CD1c-positive myeloid dendritic cell (primary cell): ENCODE measurements at regions not wholly inside any gene's neighbourhood (a gene's known extent, or its start where the extent isn't known, plus 50 kb on each side); places are given as distances from the start of the nearest gene placed in this dataset.

ENCODE experiments used
- DNase-seq: peaks from one replicate; pipeline ENCODE4 v3.0.0-alpha.2; 2016; ENCODE audit errors: extremely low spot score

DNA sequence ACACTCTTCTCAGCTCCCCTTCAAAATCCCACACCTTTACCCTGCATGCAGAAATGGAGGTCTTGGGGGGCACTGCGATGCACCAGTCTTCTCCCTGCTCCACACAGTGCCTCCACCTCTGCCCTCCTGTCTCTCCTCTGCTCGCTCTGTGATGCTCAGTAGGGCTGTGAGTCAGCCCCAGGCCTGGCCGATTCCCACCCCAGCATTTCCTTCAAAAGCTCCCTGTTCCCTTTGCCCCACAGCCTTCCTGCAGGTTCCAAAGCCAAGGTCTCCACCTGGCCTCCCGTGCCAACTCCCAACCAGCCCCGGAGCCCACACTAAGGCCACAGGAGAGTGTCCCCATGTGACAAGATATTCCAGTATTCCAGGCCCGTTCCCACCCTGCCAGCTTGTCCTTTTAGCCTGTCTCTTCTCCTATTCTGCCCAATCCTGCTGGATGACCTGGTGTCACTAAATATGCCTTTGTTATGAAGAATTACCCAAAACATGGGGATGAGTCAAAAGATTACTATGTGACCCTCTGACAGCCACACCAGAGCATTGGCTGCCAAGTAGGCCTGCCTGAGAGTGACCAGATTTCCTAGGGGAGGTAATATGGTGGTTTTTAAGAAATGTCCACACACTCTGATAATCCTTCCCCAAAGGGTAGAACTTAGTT is 118.9 kb upstream of the NXT1 start:
- no peak for DNase-seq

DNA sequence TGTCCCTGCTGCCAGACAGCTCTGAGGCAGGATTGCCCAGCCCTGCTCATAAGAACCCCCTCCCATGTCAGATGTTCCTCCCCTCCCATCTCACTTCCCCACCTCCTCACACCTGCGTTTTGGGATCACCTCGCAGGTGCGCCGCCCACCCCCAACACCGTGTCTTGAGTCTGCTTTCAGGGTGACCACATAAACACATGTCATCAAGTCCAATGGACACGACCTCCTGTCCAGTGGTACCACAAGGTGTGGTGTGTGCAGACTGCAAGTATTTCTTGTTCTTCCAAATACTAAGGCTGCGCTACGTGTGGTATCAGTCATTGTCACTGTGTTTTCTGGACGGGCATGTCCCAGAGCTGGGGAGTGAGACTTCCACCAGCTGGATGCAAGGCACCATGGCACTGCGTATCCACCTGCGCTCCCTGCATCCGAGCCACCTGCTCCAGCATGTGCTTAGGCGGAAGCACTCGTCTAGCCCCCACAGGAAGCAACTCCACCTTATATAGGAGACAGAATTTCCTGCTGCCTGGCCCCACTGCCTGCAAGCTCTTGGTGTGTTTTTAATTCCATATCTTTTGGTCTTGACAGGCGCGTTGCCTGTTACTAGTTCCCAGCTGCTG is 119.7 kb upstream of the NXT1 start:
- no peak for DNase-seq

DNA sequence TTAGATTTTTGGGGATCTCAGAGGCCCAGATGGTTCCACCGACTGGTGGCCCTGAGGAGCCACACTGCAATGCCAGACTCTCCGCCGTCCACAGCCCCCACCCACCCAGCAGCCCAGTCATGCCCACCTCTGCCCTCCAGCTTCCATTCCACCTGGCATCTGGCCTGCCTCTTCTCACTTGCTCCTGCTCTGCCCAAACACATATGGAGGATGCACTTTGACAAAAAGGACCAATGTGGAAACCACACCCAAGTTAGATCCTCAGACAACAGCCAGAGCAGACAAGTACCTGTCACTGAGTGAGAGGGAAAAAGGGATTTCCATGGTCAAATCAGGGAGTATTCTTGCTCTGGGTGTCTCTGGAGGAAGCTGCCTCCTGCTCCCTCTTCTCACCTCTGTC is 120.6 kb upstream of the NXT1 start:
- no peak for DNase-seq

DNA sequence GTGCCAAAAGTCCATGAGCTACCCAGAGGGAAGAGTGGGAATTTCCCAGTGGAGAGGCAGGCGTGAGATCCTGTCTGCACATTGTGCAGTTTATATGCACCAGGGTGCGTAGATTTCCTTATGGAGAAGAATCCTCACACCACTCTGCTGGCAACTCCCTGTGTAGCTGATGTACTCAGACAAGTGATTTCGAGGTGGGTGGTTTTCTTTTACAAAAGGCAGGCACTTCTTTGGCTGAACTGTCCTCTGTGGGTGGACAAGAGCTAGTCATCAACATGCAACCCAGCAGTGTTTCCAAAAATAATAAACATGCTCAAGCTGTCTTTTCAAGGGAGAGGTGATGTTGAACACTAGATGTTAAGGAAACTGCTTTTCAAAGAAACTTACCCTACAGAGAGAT is 121.7 kb upstream of the NXT1 start:
- peak; percentile 54 for DNase-seq

DNA sequence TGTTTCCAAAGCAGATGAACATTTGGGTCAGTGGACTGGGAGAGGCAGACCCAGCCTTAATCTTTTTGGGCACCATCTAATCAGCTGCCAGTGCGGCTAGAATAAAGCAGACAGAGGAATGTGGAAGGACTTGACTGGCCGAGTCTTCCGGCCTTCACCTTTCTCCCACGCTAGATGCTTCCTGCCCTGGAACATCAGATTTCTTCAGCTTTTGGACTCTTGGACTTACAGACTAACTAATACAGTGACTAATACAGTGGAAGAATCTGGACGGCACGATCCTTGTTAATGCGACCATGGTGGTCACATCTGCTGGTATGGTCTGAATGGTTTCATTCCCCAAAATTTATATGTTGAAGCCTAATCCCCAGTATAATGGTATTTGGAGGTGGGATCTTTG is 122.6 kb upstream of the NXT1 start:
- DNase-seq, result no peak

DNA sequence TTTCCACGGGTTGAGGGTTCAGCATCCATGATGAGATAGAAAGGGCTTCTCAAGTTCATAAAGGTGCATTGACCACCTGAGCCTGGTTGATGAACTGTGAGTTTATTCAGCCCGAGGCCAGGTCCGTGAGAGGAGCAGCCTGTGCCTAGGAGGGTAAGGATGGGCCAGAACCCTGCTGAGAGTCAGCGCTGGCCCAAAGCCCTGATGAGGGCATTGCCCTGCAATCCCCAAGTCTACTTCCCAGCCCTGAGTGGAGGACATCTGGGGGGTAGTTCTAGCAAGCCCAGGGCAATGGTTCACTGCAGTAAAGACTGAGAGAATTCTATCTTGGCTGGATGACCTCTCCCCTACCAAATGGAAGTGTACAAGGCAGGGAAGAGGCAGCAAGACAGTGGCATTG is 123.3 kb upstream of the NXT1 start:
- DNase-seq, result no peak

DNA sequence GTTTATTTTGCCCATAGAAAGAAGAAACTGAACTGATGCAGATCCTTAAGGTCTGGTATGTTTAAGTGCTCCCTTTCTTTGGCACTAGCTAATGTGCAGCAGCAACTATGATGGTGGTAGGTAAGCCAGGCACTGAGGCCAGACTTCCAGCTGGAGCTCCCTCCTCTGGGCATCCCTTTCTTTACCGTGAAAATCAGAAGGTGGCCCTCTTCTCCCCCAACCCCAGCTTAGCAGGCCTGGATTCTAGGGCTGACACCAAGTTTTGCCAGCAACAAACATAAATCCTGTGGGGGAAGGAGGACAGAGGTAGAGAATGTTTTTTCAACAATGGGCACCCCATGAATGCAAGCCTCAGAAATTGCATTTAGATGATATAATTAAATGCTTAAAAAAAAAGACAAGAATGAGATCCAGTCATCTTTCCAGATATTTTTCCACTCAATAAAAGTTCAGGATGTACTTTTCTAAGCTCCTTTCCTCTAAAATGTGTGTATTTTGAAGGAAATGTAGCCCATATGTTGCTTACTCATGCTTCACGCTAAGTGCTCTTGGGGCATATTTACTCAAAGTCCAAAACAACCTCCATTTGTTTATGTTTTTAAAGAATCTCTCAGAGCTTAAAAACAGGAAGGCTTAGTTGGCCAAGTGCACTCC is 123.9 kb upstream of the NXT1 start:
- DNase-seq, result no peak

DNA sequence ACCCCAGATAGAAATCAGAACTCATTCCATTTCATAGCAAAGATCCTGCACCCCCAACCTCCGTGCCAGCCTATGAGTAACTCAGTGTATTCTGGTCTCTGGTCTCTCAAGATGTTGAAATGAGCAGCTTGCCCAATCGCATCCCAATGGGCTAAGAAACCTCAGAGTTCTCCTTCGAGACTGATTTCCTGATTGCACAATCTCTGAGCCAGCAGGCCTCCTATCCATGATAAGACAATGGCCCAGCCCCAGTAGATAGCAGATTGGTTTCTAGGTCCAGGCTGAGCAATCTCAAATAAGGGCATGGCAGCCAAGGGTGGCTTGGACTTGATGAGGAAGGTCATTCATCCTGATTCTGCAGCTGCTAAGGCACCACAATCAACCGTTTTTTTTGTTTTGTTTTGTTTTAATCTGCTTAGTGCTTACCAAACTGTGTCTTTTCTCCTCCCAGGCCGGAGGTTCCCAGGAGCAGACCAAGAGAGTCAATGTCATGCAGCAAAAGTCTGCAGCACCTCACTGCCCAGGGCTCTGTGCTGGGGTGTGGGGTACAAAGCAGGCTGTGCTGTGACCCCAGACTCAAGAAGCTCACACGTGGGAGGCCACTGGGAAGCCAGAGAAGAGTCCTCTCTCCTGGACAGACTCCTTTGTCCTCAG is 125.1 kb upstream of the NXT1 start:
- DNase-seq, result peak; percentile 94

DNA sequence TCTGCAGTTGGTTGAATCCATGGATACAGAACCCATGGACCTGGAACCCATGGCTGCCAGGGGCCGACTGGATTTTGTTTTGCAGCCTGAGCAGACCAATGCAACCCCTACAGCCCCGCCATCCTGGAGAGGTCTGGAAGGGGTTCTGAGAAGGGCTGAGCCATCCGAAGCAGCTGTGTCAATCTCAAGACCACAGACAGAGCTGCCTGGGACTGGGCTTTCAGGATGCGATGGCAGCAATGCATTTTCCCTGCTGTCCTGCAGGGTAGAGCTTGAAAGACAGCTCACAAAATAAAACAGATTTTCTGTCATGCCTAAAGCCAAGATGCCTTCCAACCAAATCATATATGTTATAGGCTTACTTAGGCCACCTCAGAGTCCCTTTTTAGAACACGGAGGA is 125.8 kb upstream of the NXT1 start:
- DNase-seq, result no peak

DNA sequence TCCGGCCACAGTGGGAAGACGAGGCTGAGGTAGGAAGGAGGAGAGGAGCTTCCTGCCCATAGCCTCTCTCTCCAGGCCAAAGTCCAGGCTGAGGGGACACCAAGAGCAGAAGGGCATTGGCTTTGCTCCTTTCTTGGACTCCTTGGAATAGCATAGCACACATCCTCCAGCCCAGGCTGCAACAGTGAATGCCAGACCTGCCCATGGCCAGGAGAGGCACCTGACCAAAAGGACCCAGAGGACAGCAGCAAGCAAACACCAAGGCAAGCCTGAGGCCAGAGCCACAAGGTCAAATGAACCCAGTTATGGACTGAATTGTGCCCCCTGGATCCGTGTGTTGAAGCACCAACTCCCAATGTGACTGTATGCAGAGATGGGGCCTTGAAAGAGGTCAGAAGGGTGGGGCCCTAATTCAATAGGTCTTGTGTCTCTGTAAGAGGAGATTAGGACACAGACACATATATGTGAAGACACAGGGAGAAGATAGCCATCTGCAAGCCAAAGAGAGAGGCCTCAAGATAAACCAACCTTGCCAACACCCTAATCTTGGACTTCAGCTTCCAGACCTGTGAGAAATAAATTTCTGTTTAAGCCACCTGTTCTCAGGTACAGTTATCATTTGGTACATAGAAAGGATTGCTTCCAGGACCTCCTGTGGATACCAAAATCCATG is 126.5 kb upstream of the NXT1 start:
- DNase-seq, result no peak

DNA sequence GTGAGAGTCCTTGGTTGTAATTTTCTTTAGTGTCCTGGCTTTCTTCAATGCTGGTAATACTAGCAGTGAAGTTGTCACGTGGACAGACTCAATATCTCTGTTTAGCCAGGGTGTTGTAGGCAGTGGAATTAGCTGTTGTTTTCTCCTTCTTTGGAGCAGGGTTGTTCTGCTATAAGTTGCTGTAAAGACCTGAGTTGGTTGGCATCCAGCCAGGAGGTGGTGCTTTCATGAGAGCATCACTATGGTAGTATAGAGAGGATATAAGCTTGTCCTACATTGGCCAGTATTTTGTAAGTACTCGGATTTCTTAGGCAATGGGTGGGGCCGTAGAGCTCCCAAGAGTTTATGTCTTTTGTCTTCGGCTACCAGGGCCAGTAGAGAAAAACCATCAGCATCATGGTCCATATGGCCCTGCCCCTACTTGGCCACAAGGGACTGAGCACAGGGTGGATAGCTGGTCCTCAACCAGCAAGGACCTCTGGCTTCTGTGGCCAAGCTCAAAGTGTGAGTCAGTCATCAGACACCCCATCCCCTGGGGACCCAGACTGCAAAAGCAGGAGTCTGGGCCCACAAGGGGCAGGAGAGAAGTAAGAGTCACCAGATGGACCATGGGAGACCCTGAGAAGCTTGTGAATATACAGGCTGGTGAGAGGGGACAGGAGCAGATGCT is 127.9 kb upstream of the NXT1 start:
- DNase-seq, result no peak

DNA sequence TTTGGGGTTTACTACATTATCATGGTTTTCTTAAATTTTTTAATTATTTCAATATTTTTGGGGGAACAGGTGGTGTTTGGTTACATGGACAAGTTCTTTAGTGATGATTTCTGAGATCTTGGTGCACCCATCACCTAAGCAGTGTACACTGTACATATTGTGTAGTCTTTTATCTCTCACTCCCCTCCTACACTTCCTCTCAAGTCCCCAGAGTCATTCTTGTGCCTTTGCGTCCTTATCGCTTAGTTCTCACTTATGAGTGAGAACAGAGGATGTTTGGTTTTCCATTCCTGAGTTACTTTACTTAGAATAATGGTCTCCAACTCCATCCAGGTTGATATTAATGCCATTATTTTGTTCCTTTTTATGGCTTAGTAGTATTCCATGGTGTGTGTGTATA is 130.9 kb upstream of the CD93 start:
- DNase-seq, result no peak

DNA sequence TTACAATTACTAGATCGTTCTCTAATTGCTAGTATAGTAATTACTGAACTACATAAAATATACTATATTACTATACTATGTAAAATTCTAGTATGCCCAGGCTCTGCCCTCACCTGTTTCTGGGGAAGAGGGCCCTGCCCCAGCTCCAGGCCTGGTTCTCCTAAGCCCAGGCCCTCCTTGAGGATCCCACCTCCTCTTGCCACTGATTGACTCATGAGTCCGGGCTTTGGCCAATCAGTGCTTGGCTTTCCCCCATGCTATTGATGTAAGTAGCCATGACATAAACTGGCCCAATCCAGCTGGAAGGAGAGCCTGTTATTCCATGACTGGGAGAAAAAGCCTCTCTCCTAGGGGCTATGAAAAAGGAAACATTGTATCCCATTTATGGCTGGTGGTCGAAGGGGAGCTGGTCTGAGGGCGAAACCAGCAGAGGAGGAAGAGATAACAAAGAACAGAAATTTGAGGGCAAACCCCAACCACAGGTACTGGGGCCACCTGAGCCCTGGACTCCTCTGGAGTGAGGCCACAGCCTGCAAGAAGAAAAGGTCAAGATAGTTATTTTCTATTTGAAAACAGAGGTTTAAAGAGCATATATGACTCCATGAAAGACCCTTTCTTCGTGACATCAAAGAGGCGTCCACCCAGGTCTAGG is 129.3 kb upstream of the CD93 start:
- DNase-seq, result no peak

DNA sequence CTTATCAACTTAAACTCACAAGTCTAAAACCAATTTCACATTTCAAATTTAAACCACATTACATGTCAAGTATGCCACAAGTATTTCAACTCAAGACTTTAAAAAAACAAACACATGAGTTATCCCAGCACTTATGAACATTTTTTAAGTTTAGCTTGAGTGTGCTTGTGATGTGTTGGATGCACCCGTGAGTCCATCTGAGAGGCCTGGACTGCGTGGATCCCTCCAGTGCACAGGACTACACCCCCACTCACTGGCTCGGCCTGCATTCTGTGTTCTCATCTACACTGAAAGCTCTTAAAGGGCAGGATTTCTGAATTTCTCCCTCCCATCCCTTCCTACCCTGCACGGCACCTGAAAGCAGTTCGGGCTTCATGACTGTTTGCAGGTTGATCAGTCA is 128.8 kb upstream of the CD93 start:
- no peak for DNase-seq

DNA sequence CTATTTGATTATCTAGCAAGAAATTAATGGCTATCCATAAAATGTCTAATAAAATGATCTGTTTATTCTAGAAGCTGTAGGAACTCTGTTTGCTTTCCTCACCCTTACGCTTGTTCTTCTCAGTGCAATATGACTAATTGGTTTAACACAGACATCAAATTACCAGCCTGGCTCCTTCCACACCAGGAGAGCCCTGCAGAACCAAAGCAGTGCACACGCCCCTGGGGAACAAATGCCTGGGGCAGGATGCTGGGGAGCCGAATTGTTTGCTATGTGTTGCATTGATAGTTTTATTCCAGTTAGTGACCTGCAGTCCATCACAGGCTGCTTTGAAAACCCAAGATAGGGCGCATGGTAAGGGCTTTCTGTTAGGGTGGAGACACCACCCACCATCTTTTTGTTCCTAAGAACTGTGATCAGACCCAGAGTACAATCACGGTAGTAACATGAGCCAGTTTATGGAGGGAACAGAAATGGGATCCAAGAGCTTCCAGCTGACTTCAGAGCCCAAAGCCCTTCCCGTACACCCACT is 126.4 kb upstream of the CD93 start:
- DNase-seq, result no peak

DNA sequence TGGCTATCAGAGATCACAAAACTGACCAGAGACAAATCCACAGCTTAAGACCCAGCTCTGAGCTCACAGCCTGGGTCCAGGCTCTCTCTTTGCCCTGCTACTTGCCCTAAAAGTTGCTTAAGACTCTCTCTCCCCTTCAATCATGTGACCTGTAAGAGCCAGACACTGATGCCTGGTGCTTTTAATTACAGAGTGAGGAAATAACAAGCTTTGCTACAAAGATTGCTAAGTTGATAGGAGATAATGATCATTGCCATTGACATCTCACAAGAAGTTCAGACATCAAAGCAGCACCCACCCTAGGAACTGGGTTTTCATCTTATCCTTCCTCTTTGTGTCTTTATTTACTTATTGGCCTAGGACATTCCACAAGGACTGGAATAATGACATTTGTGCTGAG is 125.9 kb upstream of the CD93 start:
- no peak for DNase-seq

DNA sequence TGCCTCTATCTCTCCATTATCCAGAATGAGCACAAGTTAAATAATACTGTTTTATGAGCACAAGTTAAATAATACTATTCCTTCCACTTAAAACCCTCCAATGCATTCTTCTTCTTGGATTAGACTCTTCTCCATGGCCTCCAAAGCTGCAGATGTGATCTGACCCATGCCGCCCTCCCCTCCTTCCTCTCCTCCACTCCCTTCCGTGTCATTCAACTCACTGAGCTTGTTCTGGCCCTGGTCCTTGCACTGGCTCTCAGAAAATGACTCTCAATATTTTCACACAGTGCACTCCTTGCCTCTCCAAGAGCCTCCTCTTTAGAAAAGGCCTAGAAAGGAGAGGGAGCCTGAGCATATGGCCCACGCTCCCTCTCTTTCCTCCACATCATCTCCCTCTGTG is 125.0 kb upstream of the CD93 start:
- DNase-seq, result no peak

DNA sequence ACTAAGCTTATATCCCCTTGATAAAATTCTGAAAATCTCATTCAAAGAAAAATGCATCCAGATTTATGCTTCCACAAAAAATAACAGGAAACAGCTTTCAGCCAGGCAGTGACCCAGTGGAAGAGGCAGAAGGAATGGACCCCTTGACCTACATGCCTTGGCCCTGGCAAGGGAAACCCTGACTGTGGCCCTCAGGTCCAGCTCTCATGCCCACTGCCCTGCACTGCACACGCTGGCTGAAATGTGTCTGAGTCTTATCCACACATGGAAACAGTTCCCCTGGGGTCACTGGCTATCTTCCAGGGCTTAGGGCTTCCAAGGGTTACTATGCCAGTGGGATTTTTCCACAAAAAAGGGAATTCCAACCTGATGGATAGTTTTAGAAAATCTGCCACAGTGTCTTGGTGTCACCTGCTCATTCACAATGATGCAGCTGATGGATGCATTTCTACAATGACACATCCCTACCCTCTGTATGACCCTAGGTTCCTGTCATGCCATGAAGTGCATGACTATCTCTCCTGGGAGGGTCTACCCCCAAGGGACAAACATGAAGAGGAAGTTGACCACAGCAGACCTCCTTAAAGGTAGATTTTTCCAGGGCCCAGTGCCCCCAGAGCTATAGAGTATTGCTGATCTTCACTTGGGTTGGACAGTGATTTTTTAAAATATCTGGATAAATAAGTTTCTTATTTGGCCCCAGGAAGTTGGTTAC is 121.9 kb upstream of the CD93 start:
- no peak for DNase-seq

DNA sequence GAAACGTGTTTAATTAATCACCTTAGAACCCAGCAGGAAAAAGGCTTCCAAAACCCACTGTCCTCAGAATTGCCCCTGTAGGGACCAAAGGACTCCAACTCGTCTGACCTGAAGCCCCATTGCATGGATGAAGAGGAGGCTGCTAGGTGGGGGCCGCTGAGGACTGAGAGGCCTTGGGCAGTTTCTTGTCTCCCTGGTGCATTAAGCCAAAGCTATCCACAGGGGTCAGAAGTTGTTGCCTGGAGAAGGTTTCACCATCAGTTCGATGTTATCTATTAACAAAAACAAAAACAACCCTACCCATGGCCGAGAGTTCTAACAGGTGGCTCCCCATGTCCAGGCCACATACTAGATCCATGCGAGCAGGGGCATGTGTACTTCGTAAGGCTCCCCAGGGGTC is 120.9 kb upstream of the CD93 start:
- no peak for DNase-seq

DNA sequence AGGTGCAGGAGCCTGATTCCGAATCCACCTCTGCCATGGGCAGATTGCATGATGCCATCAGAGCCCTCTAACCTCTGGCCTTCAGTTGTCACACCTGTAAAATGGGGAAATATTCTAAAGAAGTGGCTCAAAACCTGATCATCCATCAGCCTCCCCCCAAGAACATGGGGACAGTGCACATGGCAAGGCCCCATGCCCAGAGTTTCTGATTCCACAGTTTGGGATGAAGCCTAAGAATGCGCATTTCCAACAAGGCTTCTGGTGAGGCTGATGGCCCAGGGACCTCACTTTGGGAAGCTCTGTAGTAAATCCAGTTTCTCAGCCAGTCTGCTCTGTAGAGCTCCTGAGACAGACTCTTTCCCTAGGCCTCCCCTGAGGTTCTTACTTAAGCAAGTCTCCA is 119.9 kb upstream of the CD93 start:
- no peak for DNase-seq
